PC-3 (cell line): ENCODE measurements at regions not wholly inside any gene's neighbourhood (a gene's known extent, or its start where the extent isn't known, plus 50 kb on each side); places are given as distances from the start of the nearest gene placed in this dataset.

Source experiments
- ATAC-seq: fragments of 200-7000 bp; cut with Tn5 transposase; 2 replicates; pipeline ENCODE4 v1.9.1; 2020; ENCODE audit warnings: mild to moderate bottlenecking, moderate library complexity
- BruUV-seq: library from RNA; stranded (reverse); fragments of 400-500 nt; replicated peaks from 2 replicates; lab custom pipeline; 2021; lab: Mats Ljungman, UMichigan
- CTCF ChIA-PET: fragments of 300-600 bp; sonication (Branson Sonifier 250); formaldehyde crosslinking; loops from one replicate; lab custom pipeline; 2022; ENCODE audit warnings: antibody characterized with exemption; lab: Charles Lee
- POLR2A ChIA-PET: fragments of 300-600 bp; sonication (Branson Sonifier 250); formaldehyde crosslinking; loops from one replicate; lab custom pipeline; 2022; ENCODE audit warnings: antibody characterized with exemption; ENCODE audit not compliant: unreplicated experiment; lab: Charles Lee
- DNase-seq: peaks from one replicate; pipeline ENCODE4 v3.0.0-alpha.2; 2015
- H2AFZ ChIP-seq: fragments of 300-600 bp; sonication (generic); 2 replicates; pipeline ENCODE4 v1.6.0; 2016; ENCODE audit warnings: antibody characterized with exemption, low read length
- H3F3A ChIP-seq: fragments of 300-600 bp; sonication (generic); one replicate; pipeline ENCODE4 v1.6.0; 2017; ENCODE audit warnings: antibody characterized with exemption, low read length, control low read depth, mild to moderate bottlenecking; ENCODE audit not compliant: unreplicated experiment
- H3K27ac ChIP-seq: fragments of 300-600 bp; sonication (generic); 2 replicates; pipeline ENCODE4 v1.5.1; 2016; ENCODE audit warnings: mild to moderate bottlenecking, low read length
- H3K27me3 ChIP-seq: fragments of 300-600 bp; sonication (generic); 2 replicates; pipeline ENCODE4 v1.6.1; 2016; ENCODE audit warnings: low read length, mixed read lengths
- H3K36me3 ChIP-seq: fragments of 300-600 bp; sonication (generic); 2 replicates; pipeline ENCODE4 v1.6.1; 2016; ENCODE audit warnings: low read depth, mixed run types, low read length, mixed read lengths
- H3K4me1 ChIP-seq: fragments of 300-600 bp; sonication (generic); 2 replicates; pipeline ENCODE4 v1.5.1; 2016; ENCODE audit warnings: low read length; ENCODE audit not compliant: insufficient read depth
- H3K4me2 ChIP-seq: fragments of 300-600 bp; sonication (generic); 2 replicates; pipeline ENCODE4 v1.6.0; 2016; ENCODE audit warnings: low read length
- H3K4me3 ChIP-seq: fragments of 300-600 bp; sonication (generic); 2 replicates; pipeline ENCODE4 v1.5.1; 2016; ENCODE audit warnings: mild to moderate bottlenecking, low read length, mixed read lengths
- H3K79me2 ChIP-seq: fragments of 300-600 bp; sonication (generic); 2 replicates; pipeline ENCODE4 v1.6.1; 2017; ENCODE audit warnings: low read length, mixed read lengths
- H3K9ac ChIP-seq: fragments of 300-600 bp; sonication (generic); 2 replicates; pipeline ENCODE4 v1.6.0; 2016; ENCODE audit warnings: mild to moderate bottlenecking, low read length
- H3K9me2 ChIP-seq: fragments of 300-600 bp; sonication (generic); replicated peaks from 2 replicates; pipeline ENCODE4 v1.6.1; 2016; ENCODE audit warnings: mixed run types, low read length, mixed read lengths
- H3K9me3 ChIP-seq: fragments of 300-600 bp; sonication (generic); 2 replicates; pipeline ENCODE4 v1.6.1; 2016; ENCODE audit warnings: low read length, mixed read lengths
- H4K20me1 ChIP-seq: fragments of 300-600 bp; sonication (generic); 2 replicates; pipeline ENCODE4 v1.6.1; 2016; ENCODE audit warnings: low read length, mixed read lengths
- EZH2 ChIP-seq: fragments of 300-600 bp; sonication (generic); IDR thresholded peaks from one replicate; pipeline ENCODE4 v1.6.1; 2017; ENCODE audit warnings: antibody characterized with exemption, mild to moderate bottlenecking, low read length; ENCODE audit not compliant: unreplicated experiment
- EZH2phosphoT487 ChIP-seq: fragments of 300-600 bp; sonication (generic); IDR thresholded peaks from 2 replicates; pipeline ENCODE4 v1.6.1; 2018; ENCODE audit warnings: mild to moderate bottlenecking, antibody characterized with exemption, low read length, borderline replicate concordance
- intact Hi-C: fragments of 100-400 bp; cut with micrococcal nuclease; formaldehyde crosslinking; loops from 2 replicates; pipeline ENCODE4 v1.9.0; 2023
- TF ChIP-seq, protein P1 (sequence below): fragments of 300-600 bp; sonication (generic); conservative IDR thresholded peaks from 2 replicates; pipeline ENCODE4 v1.5.1; 2017; ENCODE audit warnings: antibody characterized with exemption, low read depth, mild to moderate bottlenecking, low read length

DNA sequence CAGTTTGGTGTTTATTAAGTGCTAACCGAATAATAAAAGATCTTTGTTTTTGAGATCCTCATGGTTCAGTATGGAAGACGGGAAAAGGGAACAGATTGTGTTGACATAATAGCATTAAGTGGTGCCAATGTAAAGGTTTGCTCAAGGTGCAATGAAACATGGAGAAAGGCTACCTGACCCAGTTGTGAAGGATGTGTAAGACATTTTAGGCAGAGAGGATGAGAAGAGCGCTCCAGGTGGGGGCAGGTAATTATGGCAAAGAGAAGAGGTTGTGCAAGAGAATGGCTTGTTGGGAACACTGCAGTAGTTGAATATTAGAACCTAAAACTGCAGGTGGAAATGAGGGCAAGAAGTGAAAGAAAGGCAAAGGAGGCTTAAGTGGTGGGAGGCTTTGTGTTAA is 140.8 kb downstream of the DIPK2A start:
- Histone ChIP-seq H3K9me3 (no peaks in the 10 kb centered on the region), H3K9me2 (no peaks in the 10 kb centered on the region), H3K9ac (no peak overlapping the region), H2AFZ (no peak overlapping the region), H3K27me3 (no peaks in the 10 kb centered on the region), H3K4me2 (no peak overlapping the region), H3F3A (no peaks in the 10 kb centered on the region), H3K79me2 (no peaks in the 10 kb centered on the region), H3K36me3 (no peaks in the 10 kb centered on the region), H3K27ac (no peak overlapping the region), H3K4me1 (no peaks in the 10 kb centered on the region), H4K20me1 (no peaks in the 10 kb centered on the region), H3K4me3 (no peak overlapping the region)
- intact Hi-C loops, result no loop called here
- CTCF ChIA-PET, result no interaction called here
- no TSS peak for BruUV-seq
- POLR2A ChIA-PET, result no interaction called here
- TF ChIP-seq EZH2 (no peak), EZH2phosphoT487 (no peak)
- TF ChIP-seq, protein P1, sequence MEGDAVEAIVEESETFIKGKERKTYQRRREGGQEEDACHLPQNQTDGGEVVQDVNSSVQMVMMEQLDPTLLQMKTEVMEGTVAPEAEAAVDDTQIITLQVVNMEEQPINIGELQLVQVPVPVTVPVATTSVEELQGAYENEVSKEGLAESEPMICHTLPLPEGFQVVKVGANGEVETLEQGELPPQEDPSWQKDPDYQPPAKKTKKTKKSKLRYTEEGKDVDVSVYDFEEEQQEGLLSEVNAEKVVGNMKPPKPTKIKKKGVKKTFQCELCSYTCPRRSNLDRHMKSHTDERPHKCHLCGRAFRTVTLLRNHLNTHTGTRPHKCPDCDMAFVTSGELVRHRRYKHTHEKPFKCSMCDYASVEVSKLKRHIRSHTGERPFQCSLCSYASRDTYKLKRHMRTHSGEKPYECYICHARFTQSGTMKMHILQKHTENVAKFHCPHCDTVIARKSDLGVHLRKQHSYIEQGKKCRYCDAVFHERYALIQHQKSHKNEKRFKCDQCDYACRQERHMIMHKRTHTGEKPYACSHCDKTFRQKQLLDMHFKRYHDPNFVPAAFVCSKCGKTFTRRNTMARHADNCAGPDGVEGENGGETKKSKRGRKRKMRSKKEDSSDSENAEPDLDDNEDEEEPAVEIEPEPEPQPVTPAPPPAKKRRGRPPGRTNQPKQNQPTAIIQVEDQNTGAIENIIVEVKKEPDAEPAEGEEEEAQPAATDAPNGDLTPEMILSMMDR, result no peak
- DNase-seq (no peak), ATAC-seq (no peak)

DNA sequence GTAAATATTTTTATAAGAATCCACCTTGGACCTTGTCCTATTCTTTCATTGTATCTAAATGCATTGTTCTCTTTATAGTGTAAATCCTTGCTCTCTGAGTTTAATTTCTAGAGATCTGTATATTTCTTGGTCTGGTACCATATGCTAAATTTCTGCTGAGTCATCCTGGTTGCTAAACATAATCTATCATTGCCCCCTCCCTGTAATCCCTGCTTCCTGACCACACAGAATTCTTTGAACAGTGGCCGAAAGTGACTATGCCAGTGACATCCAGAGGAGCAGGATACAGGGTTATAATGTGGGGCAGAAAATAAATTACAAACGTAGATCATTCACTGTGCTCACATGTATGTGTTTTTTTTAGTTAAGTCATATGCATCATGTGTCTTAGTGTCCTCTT is 143.1 kb downstream of the DIPK2A start:
- ChIA-PET POLR2A (no interaction called here), CTCF (no interaction called here)
- TF ChIP-seq, protein P1, result no peak
- TF ChIP-seq EZH2 (no peak), EZH2phosphoT487 (no peak)
- no peak overlapping the region for H3K4me3 ChIP-seq
- no peaks in the 10 kb centered on the region for H3K27me3 ChIP-seq
- no peaks in the 10 kb centered on the region for H3K36me3 ChIP-seq
- no peak overlapping the region for H3K9ac ChIP-seq
- intact Hi-C loops, result no loop called here
- H3K9me2 ChIP-seq, result no peaks in the 10 kb centered on the region
- peak; percentile 5 for DNase-seq
- H3K4me1 ChIP-seq, result no peaks in the 10 kb centered on the region
- no peaks in the 10 kb centered on the region for H4K20me1 ChIP-seq
- no peak for ATAC-seq
- no TSS peak for BruUV-seq
- no peaks in the 10 kb centered on the region for H3K79me2 ChIP-seq
- no peaks in the 10 kb centered on the region for H3F3A ChIP-seq
- no peak overlapping the region for H2AFZ ChIP-seq
- no peak overlapping the region for H3K4me2 ChIP-seq
- no peaks in the 10 kb centered on the region for H3K9me3 ChIP-seq
- no peak overlapping the region for H3K27ac ChIP-seq

DNA sequence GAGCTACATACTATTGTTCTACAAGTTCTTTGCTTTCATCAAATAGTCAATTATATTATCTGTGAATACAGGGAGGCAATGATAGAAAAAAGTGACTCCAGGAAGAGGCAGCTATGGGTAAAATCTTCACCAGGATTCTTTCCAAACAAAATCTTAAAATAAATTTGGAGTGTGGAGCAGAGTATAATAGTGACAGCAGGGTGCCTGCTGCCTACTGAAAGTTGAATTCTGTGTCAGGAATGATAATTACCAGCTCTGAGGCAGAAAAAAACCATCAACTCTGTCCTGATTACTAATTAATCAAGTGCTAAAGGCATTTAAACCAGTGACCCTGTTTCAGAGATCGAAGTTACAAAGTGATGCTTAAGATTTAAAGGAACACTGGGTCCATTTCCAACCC is 148.0 kb downstream of the DIPK2A start:
- Histone ChIP-seq H2AFZ (no peak overlapping the region), H3K9ac (no peak overlapping the region), H3K9me2 (no peaks in the 10 kb centered on the region), H3K27ac (no peak overlapping the region), H4K20me1 (no peaks in the 10 kb centered on the region), H3K4me2 (no peak overlapping the region), H3K4me1 (no peaks in the 10 kb centered on the region), H3K27me3 (no peaks in the 10 kb centered on the region), H3K36me3 (no peaks in the 10 kb centered on the region), H3F3A (no peaks in the 10 kb centered on the region), H3K9me3 (no peaks in the 10 kb centered on the region), H3K79me2 (no peaks in the 10 kb centered on the region), H3K4me3 (no peak overlapping the region)
- ChIA-PET POLR2A (no interaction called here), CTCF (no interaction called here)
- intact Hi-C loops, result no loop called here
- no TSS peak for BruUV-seq
- no peak for DNase-seq
- no peak for TF ChIP-seq EZH2phosphoT487
- no peak for TF ChIP-seq EZH2
- TF ChIP-seq, protein P1, result no peak
- no peak for ATAC-seq
